NCI-H82 (cell line): ENCODE measurements at regions not wholly inside any gene's neighbourhood (a gene's known extent, or its start where the extent isn't known, plus 50 kb on each side); places are given as distances from the start of the nearest gene placed in this dataset.
"Not testable (repeated sequence)": the region's sequence is repeated elsewhere in the genome, so short reads cannot be mapped to it uniquely, and the experiment has no call there.

Experiments
- DNase-seq: peaks from one replicate; lab custom pipeline; 2025; lab: John Stamatoyannopoulos, UW

GRCh38 chr7:96561892-96562291 is 147.8 kb downstream of the SEM1 start:
- DNase-seq, result no peak

- DNase-seq, result no peak
Measured at GRCh38 chr7:96558530-96558929, 151.1 kb downstream of the SEM1 start.

GRCh38 chr7:96558093-96558492 is 151.6 kb downstream of the SEM1 start:
- no peak for DNase-seq

GRCh38 chr7:96557598-96557997 is 152.0 kb downstream of the SEM1 start:
- DNase-seq, result not testable (repeated sequence)

- DNase-seq, result peak; percentile 2
Measured at GRCh38 chr7:96548664-96549063, 161.0 kb downstream of the SEM1 start.

- DNase-seq, result no peak
Measured at GRCh38 chr7:96547371-96547811, 162.3 kb downstream of the SEM1 start.

- no peak for DNase-seq
Measured at GRCh38 chr7:96546426-96546825, 163.2 kb downstream of the SEM1 start.

- no peak for DNase-seq
Measured at GRCh38 chr7:96539471-96539870, 170.2 kb downstream of the SEM1 start.

- no peak for DNase-seq
Measured at GRCh38 chr7:96538632-96539031, 171.0 kb downstream of the SEM1 start.

- DNase-seq, result no peak
Measured at GRCh38 chr7:96534221-96534620, 175.4 kb downstream of the SEM1 start.

GRCh38 chr7:96532428-96532935 is 177.2 kb downstream of the SEM1 start:
- no peak for DNase-seq

GRCh38 chr7:96531331-96531730 is 178.3 kb downstream of the SEM1 start:
- DNase-seq, result no peak

GRCh38 chr7:96530786-96531185 is 178.9 kb downstream of the SEM1 start:
- no peak for DNase-seq

- no peak for DNase-seq
Measured at GRCh38 chr7:96527133-96527827, 182.4 kb downstream of the SEM1 start.

- DNase-seq, result no peak
Measured at GRCh38 chr7:96526496-96526895, 183.2 kb downstream of the SEM1 start.

GRCh38 chr7:96521068-96521894 is 188.4 kb downstream of the SEM1 start:
- no peak for DNase-seq

GRCh38 chr7:96508371-96508770 is 186.5 kb upstream of the SLC25A13 start:
- DNase-seq, result no peak

GRCh38 chr7:96503597-96503996 is 181.7 kb upstream of the SLC25A13 start:
- no peak for DNase-seq

GRCh38 chr7:96501318-96501717 is 179.4 kb upstream of the SLC25A13 start:
- no peak for DNase-seq

- no peak for DNase-seq
Measured at GRCh38 chr7:96499532-96499931, 177.6 kb upstream of the SLC25A13 start.

- DNase-seq, result no peak
Measured at GRCh38 chr7:96497567-96497966, 175.7 kb upstream of the SLC25A13 start.

GRCh38 chr7:96495751-96496216 is 173.9 kb upstream of the SLC25A13 start:
- no peak for DNase-seq

- DNase-seq, result no peak
Measured at GRCh38 chr7:96486681-96487080, 164.8 kb upstream of the SLC25A13 start.
